HG02571 (cell line): ENCODE measurements at regions not wholly inside any gene's neighbourhood (a gene's known extent, or its start where the extent isn't known, plus 50 kb on each side); places are given as distances from the start of the nearest gene placed in this dataset.

Experiments
- ATAC-seq: cut with Tn5 transposase; IDR thresholded peaks from one replicate; pipeline ENCODE4 v1.9.1; 2021; ENCODE audit warnings: mild to moderate bottlenecking, moderate library complexity; ENCODE audit not compliant: unreplicated experiment

GRCh38 chr2:67516362-67516761, 119.2 kb downstream of the ETAA1 start:
- no peak for ATAC-seq

GRCh38 chr2:67516899-67517530, 119.9 kb downstream of the ETAA1 start:
- ATAC-seq = no peak

GRCh38 chr2:67522148-67522547, 125.0 kb downstream of the ETAA1 start:
- no peak for ATAC-seq

GRCh38 chr2:67524213-67524612, 127.1 kb downstream of the ETAA1 start:
- ATAC-seq = no peak

DNA sequence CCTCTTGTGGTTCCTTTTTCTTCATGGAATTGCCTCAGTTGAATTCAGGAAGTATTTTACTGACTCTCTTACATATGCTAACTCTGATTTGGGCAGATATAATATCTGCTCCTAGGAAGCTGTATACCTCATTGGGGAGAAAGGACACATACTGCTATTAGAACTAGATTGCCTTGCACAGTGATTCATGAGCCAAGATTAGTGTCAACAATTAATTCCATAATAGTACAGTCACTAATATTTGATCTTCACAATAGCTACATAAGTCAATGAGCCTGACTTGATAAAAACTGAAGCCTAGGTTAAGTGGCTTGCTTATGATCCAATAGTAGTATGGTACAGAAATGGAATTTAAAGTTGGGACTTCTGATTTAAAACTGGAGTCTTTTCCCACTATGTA, 127.6 kb downstream of the ETAA1 start:
- ATAC-seq = no peak

- ATAC-seq = no peak
Measured at GRCh38 chr2:67526283-67526682, 129.2 kb downstream of the ETAA1 start.

GRCh38 chr2:67528320-67528719, 131.2 kb downstream of the ETAA1 start:
- ATAC-seq = no peak

DNA sequence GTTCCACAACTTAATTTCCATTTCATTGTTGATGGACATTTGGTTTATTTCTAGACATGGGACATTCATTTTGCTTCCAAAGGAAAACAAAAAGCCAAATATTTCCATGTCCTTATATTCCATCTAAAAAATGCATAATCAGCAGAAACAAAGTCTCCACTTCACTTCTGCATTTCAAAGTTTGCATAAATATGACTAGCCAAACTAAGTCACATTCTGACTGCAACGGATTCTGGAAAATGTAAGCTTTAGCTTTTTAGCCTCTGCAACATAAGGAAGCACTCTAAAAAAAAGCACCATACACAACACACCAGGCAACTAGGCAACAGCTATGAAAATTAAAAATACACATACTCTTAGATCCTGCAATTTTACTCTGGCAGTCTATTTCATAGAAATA, 135.3 kb downstream of the ETAA1 start:
- ATAC-seq = no peak

GRCh38 chr2:67534745-67535144, 137.6 kb downstream of the ETAA1 start:
- ATAC-seq = no peak

DNA sequence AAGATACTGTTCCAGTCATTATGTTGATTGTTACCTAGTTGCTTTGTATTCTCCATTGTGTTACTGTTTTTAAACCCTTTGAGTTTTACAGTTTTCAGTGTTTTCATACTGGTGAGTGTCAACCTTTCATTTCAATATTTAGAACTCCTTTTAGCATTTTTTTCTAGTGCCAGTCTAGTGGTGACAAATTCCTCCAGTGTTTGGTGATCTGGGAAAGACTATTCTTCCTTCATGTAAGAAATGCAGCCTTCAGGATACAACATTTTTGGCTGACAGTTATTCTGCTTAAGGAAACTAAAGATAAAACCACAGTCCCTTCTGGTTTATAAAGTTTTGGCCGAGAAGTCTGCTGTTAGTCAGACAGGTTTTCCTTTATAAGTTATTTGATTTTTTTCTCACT, 143.8 kb downstream of the ETAA1 start:
- ATAC-seq = no peak

GRCh38 chr2:67544286-67544685, 147.2 kb downstream of the ETAA1 start:
- no peak for ATAC-seq

DNA sequence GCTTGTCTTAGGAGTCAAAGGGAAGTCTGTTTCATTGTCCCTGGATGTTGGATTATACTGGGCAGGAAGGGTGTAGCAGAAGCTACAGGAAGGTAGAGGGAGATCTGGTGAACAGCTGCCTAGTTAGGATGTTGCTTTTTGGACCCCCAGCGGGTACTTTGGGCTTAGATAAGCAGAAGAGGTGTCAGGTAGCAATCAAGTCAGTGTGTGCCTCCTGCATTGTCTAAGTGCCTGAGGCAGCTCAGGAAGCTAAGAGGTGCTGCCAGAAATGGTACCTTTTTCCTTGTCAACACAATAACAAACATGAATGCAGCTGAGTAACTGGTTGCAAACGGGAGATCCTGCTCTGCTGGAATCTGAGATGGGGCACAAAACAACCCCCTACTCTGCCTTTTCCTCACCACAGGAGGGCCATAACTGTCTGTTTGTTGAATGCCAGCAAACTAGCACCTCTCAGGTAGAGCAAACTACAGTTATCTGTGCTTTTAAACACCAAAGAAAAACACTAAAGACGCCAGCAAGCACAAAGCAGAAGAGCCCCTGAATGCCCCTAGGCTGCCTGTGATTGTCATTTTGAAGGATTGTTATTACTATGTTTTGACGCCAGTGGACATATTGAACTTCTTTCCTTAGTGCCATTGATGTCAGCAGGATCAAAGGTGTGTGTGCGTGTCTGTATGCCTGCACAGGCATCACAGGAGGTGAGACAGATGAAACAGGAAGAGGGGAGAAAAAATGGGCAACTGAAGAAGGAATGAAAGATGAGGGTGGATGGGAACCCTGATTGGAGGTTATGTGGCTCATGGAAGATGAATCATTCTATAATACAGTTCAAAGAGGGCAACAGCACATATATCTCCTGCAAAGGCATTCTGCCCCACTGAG, 151.4 kb downstream of the ETAA1 start:
- ATAC-seq = no peak

GRCh38 chr2:67559156-67559555, 162.0 kb downstream of the ETAA1 start:
- no peak for ATAC-seq

DNA sequence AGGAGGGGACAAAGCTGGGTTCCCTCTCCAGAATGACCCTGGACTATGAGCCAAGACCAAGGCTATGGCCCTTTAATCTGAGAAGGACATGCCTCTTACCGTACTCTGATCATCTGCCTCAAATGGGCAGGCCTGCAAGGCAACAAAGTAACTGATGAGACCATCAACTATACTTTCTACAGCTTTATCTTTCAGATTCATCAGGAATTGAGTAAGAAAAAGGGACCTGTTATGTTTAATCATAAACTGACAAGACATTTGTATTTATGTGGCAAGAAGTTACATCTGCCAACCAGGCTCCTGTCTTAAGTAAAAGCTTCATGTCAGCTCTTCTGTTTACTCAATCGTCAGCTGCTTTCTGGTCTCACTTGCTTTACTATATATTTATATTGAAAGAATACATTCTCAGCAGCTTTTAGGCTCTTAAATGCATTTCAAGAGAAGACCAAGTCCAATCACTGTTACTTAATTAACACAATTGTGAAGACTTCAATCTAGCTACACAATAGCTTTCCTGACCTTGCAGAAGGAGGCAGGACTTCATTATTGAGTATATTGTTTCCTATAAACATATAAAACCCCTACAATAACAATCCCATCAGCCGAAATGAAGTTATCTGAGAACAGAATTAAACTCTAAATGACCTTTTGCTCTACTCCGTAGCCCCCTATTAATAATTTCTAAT, 163.8 kb downstream of the ETAA1 start:
- no peak for ATAC-seq

DNA sequence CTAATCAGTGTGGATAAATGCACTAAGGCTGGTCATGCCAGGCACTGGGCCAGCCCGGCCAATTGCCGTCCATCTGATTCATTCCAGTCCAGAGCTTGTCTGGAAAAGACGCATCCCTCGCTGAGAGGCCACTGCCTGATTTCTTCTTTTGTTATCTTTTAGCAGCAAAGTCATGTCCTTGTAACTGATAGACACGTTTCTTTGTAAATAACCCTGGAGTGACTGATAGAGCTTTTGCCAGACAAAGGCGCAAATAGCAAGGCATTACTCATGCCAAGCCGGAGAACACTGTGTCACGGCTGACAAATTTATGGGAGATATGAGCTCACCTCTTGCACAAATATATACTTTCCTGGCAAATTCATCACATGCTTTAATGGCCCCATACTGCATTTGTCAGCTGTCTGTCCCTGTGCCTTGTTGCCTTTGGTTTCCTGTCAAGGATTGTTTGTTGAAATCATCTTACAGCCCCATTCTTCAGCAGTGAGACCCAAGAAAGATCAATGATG, 164.4 kb downstream of the ETAA1 start:
- no peak for ATAC-seq

DNA sequence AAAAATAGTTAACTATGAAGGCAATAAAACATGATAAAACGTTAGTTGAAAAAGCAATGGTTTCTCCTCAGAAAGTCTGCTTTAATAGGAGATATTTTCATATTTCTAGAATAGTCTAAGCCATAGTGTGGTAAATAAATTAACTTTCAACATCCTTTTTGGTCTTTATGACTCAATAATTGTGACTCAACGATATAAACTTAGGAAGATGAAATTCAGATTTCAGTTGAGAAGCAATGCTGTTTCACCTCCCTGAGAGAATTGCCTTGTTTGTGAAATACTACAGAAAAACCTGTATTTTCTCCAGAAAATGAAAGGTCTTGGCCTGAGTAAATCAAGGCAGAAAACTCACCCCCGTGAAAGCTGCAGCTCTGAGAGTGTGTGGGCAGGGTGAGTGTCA, 166.9 kb downstream of the ETAA1 start:
- no peak for ATAC-seq

DNA sequence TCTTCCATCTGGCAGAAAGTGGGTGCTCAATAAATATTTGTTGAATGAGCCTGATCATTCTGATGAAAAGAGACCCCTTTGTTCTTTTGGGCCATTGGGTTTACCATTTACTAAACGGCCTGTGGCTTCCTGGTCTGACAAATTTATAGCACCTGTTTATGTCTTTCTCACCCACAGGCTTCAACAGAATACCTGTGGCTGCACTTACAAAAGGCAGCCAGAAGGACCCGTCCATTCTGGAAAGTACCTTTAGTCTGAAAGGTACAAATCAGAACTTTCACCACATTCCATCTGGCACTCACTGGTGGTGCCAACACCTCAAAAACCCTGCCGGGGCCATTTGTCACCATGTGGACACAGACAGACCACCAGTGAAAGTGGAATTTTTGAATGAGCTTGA, 167.5 kb downstream of the ETAA1 start:
- no peak for ATAC-seq

GRCh38 chr2:67565262-67565661, 168.1 kb downstream of the ETAA1 start:
- no peak for ATAC-seq

DNA sequence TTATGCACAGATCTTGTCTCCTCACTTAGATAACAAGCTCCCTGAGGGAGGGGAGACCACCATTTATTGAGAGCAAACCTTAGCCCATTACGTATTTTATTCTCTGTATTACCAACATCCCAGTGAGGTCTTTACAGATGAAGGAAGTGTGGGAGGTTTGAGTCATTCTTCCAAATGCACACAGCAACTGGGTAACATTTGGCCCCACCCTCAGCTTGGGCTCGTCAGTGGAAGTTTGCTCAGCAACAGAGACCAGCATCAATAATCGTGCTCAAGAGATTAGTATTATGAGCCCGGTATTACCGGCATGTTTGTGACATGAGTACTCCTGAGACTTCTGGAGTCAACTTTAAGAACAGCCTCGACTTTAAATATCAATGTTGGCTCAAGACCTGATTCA, 168.6 kb downstream of the ETAA1 start:
- no peak for ATAC-seq

DNA sequence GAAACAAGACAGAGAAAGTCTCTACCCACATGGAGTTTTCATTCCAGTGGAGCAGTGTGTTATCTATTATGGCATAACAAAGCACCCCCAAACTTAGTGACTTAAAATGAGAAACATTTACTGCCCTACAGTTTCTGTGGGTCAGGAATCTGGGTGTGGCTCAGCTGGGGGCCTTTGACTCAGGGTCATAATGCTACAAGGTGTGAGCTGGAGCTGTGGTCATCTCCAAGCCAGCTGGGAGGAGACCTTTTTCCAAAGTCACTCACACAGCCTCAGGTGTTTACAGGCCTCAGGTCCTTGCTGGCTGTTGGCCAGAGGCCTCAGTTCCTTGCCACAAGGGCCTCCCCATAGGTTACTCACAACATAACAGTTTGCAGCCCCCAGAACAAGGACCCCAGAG, 169.2 kb downstream of the ETAA1 start:
- no peak for ATAC-seq

- no peak for ATAC-seq
Measured at GRCh38 chr2:67566958-67567635, 170.0 kb downstream of the ETAA1 start.
